Karpas-422 (cell line): ENCODE measurements at regions not wholly inside any gene's neighbourhood (a gene's known extent, or its start where the extent isn't known, plus 50 kb on each side); places are given as distances from the start of the nearest gene placed in this dataset.
"Not testable (repeated sequence)": the region's sequence is repeated elsewhere in the genome, so short reads cannot be mapped to it uniquely, and the experiment has no call there.

Experiments used
- DNase-seq: peaks from one replicate; pipeline ENCODE4 v3.0.0-alpha.2; 2015
- H2AFZ ChIP-seq: fragments of 200-600 bp; sonication (generic); 2 replicates; pipeline ENCODE4 v1.6.1; 2014; ENCODE audit warnings: antibody characterized with exemption, low read length, mixed read lengths
- H3K27ac ChIP-seq: fragments of 200-600 bp; sonication (generic); 2 replicates; pipeline ENCODE4 v1.5.1; 2014; ENCODE audit warnings: mild to moderate bottlenecking, low read length, moderate library complexity
- H3K27me3 ChIP-seq: fragments of 200-600 bp; sonication (generic); 2 replicates; pipeline ENCODE4 v1.6.1; 2014; ENCODE audit warnings: low read length, mixed read lengths
- H3K36me3 ChIP-seq: fragments of 200-600 bp; sonication (generic); 2 replicates; pipeline ENCODE4 v1.6.1; 2014; ENCODE audit warnings: low read length, mixed read lengths; ENCODE audit not compliant: insufficient read depth
- H3K4me1 ChIP-seq: fragments of 200-600 bp; sonication (generic); 2 replicates; pipeline ENCODE4 v1.6.1; 2014; ENCODE audit warnings: mild to moderate bottlenecking, low read length, mixed read lengths
- H3K4me2 ChIP-seq: fragments of 200-600 bp; sonication (generic); 2 replicates; pipeline ENCODE4 v1.6.1; 2014; ENCODE audit warnings: low read length, low read depth, mild to moderate bottlenecking; ENCODE audit not compliant: poor library complexity, severe bottlenecking
- H3K4me3 ChIP-seq: fragments of 200-600 bp; sonication (generic); 2 replicates; pipeline ENCODE4 v1.5.1; 2014; ENCODE audit warnings: mild to moderate bottlenecking, antibody characterized with exemption, low read length, mixed read lengths
- H3K79me2 ChIP-seq: fragments of 200-600 bp; sonication (generic); 2 replicates; pipeline ENCODE4 v1.6.1; 2014; ENCODE audit warnings: mild to moderate bottlenecking, low read length, mixed read lengths
- H3K9ac ChIP-seq: fragments of 200-600 bp; sonication (generic); 2 replicates; pipeline ENCODE4 v1.6.0; 2014; ENCODE audit warnings: low read length
- H3K9me2 ChIP-seq: fragments of 200-600 bp; sonication (generic), shearing (Covaris generic); replicated peaks from 2 replicates; pipeline ENCODE4 v1.6.0; 2014; ENCODE audit warnings: mild to moderate bottlenecking, low read length, moderate library complexity; ENCODE audit not compliant: insufficient read depth
- H3K9me3 ChIP-seq: fragments of 300-700, 200-600 bp; sonication (generic); 2 replicates; pipeline ENCODE4 v1.6.1; 2014; ENCODE audit warnings: low read length, mixed read lengths
- H4K20me1 ChIP-seq: fragments of 200-600 bp; sonication (generic); 2 replicates; pipeline ENCODE4 v1.6.1; 2014; ENCODE audit warnings: mild to moderate bottlenecking, antibody characterized with exemption, low read length, low read depth; ENCODE audit not compliant: insufficient read depth

DNA sequence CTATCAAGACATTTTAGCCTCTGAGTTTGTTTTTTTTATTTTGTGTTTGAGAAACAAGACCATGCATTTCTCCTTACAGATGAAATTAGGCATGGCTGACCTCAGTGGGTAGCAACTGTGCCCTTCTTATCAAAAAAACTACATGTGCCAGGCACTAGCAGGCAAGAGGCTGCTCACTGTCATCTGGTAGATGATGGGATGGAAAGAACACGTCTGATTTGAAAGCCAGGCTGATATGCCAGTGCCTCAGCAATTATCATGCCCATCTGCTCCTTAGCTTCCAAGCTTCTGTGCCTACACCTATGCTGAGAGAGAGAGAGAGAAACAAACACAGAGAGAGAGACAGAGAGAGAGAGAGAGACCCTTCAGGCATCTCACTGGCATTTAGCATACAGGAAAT is 149.9 kb downstream of the C6orf118 start:
- Histone ChIP-seq H3K27ac (no peak overlapping the region), H3K4me1 (no peaks in the 10 kb centered on the region), H3K9me3 (no peaks in the 10 kb centered on the region; the same call in 1 of the 2 replicates), H3K79me2 (no peaks in the 10 kb centered on the region), H3K27me3 (no peaks in the 10 kb centered on the region), H2AFZ (no peak overlapping the region), H4K20me1 (no peaks in the 10 kb centered on the region), H3K36me3 (no peaks in the 10 kb centered on the region), H3K9me2 (no peaks in the 10 kb centered on the region; the same call in 1 of the 2 replicates), H3K4me3 (no peak overlapping the region), H3K9ac (no peak overlapping the region), H3K4me2 (no peak overlapping the region)
- DNase-seq = no peak

DNA sequence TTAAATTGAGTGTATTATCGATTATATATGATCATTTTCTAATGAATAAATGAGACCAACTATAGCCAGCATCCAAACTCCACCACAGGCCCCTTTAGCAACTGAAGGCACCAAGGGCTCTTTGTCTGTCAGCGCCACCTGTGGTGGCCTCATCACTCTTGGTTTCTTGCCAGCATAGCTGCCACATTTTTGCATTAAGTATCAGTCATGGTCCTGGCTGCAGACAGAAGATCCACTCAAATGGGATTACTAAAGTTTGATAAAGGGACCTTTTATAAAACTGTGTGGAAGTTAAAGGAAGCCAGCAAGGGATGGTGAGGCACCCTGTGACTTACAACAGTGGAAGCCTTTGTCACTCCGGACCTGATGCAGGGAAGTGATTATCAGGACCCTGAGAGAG is 162.9 kb downstream of the C6orf118 start:
- Histone ChIP-seq H3K9me2 (no peaks in the 10 kb centered on the region), H3K36me3 (no peaks in the 10 kb centered on the region), H4K20me1 (no peaks in the 10 kb centered on the region), H3K9ac (no peak overlapping the region), H3K4me1 (no peaks in the 10 kb centered on the region), H3K4me3 (no peak overlapping the region), H3K4me2 (no peak overlapping the region), H3K27me3 (no peaks in the 10 kb centered on the region), H3K79me2 (no peaks in the 10 kb centered on the region), H3K27ac (no peak overlapping the region), H2AFZ (no peak overlapping the region), H3K9me3 (peaks cover 21% of the 10 kb centered on the region)
- DNase-seq = no peak

DNA sequence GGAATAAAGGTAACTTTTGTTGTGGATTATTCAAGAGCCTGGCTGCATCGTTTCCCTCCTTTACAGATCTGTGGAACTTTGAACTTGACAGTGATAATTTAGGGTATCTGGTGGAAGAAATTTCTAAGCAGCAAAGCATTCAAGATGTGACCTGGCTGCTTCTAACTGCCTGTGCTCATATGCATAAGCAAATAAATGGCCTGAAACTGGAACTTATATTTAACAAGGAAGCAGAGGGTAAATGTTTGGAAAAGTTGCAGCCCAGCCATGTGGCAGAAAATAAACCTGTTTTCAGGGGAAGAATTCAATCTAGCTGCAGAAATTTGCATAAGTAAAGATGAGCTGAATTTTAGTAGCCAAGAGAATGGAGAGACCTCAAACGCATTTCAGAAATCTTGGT is 173.5 kb downstream of the C6orf118 start:
- Histone ChIP-seq H3K9me2 (no peaks in the 10 kb centered on the region; the same call in 1 of the 2 replicates), H3K9me3 (peaks cover 7% of the 10 kb centered on the region), H3K4me2 (no peak overlapping the region), H4K20me1 (no peaks in the 10 kb centered on the region), H3K27ac (no peak overlapping the region), H3K36me3 (no peaks in the 10 kb centered on the region), H3K79me2 (no peaks in the 10 kb centered on the region), H3K27me3 (no peaks in the 10 kb centered on the region), H3K4me1 (no peaks in the 10 kb centered on the region), H3K4me3 (no peak overlapping the region), H2AFZ (no peak overlapping the region), H3K9ac (no peak overlapping the region)
- peak; percentile 38 for DNase-seq

DNA sequence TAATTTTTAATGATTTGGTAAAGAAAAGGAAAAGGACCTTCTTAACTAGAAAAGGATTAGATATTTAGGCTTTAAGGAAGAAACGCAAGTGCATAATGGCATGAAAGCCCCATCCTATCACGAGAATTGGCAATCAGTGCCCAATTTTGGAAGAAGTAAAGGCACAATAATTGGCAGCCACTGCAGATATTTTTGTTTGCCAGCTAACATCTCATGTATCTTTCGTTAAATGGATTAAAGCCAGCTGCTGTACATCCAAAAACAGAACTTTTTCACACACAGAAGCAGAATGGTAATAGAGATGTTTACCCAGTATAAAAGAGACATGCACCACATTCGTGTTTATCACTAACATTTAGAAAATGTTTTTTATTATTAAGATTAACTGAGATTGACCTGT is 180.3 kb downstream of the C6orf118 start:
- H3K4me3 ChIP-seq = no peak overlapping the region
- no peak overlapping the region for H3K9ac ChIP-seq
- no peak overlapping the region for H3K4me2 ChIP-seq
- H3K36me3 ChIP-seq = no peaks in the 10 kb centered on the region
- H3K27ac ChIP-seq = no peak overlapping the region
- no peaks in the 10 kb centered on the region for H3K9me3 ChIP-seq
- H4K20me1 ChIP-seq = no peaks in the 10 kb centered on the region
- no peaks in the 10 kb centered on the region for H3K79me2 ChIP-seq
- H3K9me2 ChIP-seq = no peaks in the 10 kb centered on the region; the same call in 1 of the 2 replicates
- H3K4me1 ChIP-seq = no peaks in the 10 kb centered on the region
- H2AFZ ChIP-seq = no peak overlapping the region
- DNase-seq = no peak
- no peaks in the 10 kb centered on the region for H3K27me3 ChIP-seq

DNA sequence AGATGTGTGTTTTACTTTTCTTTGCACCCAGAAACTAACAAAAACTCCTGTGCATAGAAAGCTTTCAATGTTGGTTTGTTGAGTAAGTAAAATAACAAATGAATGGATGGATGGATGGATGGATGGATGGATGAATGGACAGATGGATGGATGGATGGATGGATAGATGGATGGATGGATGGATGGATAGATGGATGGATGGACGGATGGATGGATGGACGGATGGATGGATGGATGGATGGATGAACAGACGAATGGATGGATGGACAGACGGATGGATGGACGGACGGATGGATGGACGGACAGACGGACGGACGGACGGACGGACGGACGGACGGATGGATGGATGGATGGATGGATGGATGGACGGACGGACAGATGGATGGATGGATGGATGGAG is 181.7 kb downstream of the C6orf118 start:
- not testable (repeated sequence) for H3K9me3 ChIP-seq, H2AFZ ChIP-seq, H4K20me1 ChIP-seq, H3K27me3 ChIP-seq, H3K36me3 ChIP-seq, DNase-seq, H3K4me1 ChIP-seq, H3K79me2 ChIP-seq, H3K27ac ChIP-seq, H3K9me2 ChIP-seq, H3K4me3 ChIP-seq, H3K4me2 ChIP-seq, H3K9ac ChIP-seq

DNA sequence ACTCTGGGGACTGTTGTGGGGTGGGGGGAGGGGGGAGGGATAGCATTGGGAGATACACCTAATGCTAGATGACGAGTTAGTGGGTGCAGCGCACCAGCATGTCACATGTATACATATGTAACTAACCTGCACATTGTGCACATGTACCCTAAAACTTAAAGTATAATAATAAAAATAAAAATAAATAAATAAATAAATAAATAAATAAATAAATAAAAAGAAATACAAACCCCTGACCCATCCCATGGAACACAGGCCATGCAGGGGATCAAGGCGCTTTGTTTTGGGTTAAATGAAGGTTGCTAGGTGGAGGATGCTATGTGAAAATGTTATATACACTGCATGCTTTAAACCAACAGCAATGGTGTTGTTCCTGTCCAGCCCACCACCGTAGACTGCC is 184.7 kb downstream of the C6orf118 start:
- not testable (repeated sequence) for H3K4me3 ChIP-seq, H3K9me3 ChIP-seq, DNase-seq, H3K9me2 ChIP-seq, H3K79me2 ChIP-seq, H3K36me3 ChIP-seq, H3K27ac ChIP-seq, H3K4me2 ChIP-seq, H3K9ac ChIP-seq, H3K27me3 ChIP-seq, H3K4me1 ChIP-seq, H2AFZ ChIP-seq, H4K20me1 ChIP-seq

DNA sequence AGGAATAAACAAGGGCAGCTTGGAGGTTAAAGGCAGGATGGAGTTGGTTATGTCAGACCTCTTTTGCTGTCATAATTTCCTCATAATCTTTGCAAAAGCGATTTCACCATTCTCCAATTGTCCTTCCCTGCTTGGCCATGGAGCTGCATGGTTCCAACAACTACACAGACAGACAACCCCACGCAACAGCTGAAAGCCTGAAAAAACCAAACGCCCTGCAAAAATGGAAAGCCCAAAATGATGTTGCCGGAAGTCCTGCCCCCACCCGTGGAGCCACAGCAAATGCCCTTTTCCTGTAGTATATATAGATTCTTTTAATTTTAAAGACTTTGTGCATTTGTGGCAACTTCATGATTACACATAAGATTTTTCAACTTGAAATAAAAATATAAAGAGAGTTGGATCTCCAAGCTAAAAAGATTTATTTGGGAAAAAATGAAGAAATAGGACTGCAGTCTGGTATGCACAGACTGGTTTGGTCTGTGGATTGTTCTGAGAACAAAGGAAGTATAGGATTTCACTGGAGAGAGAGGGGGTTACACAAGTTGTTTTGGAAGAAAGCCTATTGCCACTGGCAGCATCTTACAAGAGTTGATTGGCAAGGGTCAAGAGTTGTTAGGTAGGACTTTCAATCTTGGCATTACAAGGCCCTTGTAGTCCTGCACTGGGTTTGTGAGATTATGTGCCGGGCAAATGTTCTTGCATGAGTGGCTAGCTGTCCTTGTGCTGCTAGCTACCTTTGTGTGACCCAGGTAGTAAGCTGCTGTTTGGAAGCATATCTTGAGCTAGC is 190.0 kb downstream of the C6orf118 start:
- no peak overlapping the region for H3K9ac ChIP-seq
- H3K36me3 ChIP-seq = no peaks in the 10 kb centered on the region
- H3K4me2 ChIP-seq = no peak overlapping the region
- no peaks in the 10 kb centered on the region for H3K9me2 ChIP-seq
- H3K27me3 ChIP-seq = no peaks in the 10 kb centered on the region
- H3K4me3 ChIP-seq = no peak overlapping the region
- no peak overlapping the region for H2AFZ ChIP-seq
- no peak for DNase-seq
- no peaks in the 10 kb centered on the region for H3K4me1 ChIP-seq
- H3K79me2 ChIP-seq = no peaks in the 10 kb centered on the region
- H3K9me3 ChIP-seq = no peaks in the 10 kb centered on the region; the same call in 1 of the 2 replicates
- no peaks in the 10 kb centered on the region for H4K20me1 ChIP-seq
- no peak overlapping the region for H3K27ac ChIP-seq

DNA sequence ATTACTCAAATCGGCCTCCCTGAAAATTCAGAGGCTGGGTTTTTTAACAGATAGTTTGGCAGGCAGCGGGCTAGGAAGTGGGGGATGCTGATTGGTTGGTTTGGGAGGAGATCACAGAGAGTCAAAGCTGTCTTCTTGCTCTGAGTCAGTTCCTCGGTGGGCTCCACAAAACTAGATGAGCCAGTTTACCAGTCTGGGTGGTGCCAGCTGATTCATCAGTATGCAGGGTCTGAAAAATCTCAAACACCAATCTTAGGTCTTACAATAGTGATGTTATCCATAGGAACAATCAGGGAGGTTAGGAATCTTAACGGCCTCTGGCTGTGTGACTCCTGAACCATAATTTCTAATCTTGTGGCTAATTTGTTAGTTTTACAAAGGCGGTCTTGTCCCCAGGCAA is 190.7 kb downstream of the C6orf118 start:
- peaks cover 5% of the 10 kb centered on the region for H3K9me3 ChIP-seq
- H3K79me2 ChIP-seq = no peaks in the 10 kb centered on the region
- no peak overlapping the region for H3K4me3 ChIP-seq
- no peak overlapping the region for H2AFZ ChIP-seq
- no peak for DNase-seq
- no peaks in the 10 kb centered on the region for H3K9me2 ChIP-seq
- H3K9ac ChIP-seq = no peak overlapping the region
- no peaks in the 10 kb centered on the region for H3K36me3 ChIP-seq
- H4K20me1 ChIP-seq = no peaks in the 10 kb centered on the region
- H3K4me2 ChIP-seq = no peak overlapping the region
- H3K27me3 ChIP-seq = no peaks in the 10 kb centered on the region
- no peak overlapping the region for H3K27ac ChIP-seq
- H3K4me1 ChIP-seq = no peaks in the 10 kb centered on the region
